H1 (cell line): ENCODE measurements at regions not wholly inside any gene's neighbourhood (a gene's known extent, or its start where the extent isn't known, plus 50 kb on each side); places are given as distances from the start of the nearest gene placed in this dataset.

Experiments
- CTCF ChIA-PET: fragments of 300-600 bp; sonication (Branson Sonifier 250); formaldehyde crosslinking; loops from one replicate; lab custom pipeline; 2021; ENCODE audit not compliant: partially characterized antibody; lab: Charles Lee
- POLR2A ChIA-PET: fragments of 300-600 bp; sonication (Branson Sonifier 250); formaldehyde crosslinking; loops from one replicate; lab custom pipeline; 2021; ENCODE audit warnings: inconsistent platforms; ENCODE audit not compliant: partially characterized antibody; lab: Charles Lee
- DNase-seq, 2 experiments: peaks; one replicate each; pipeline versions ENCODE4 v3.0.0 to v3.0.0-alpha.2; 2010 to 2022; ENCODE audit warnings: low spot score in 2 of 2, low read depth in 1 of 2, mixed read lengths in 1 of 2
- FAIRE-seq: peaks from 2 replicates; lab custom pipeline; 2011; peaks lifted over from hg19 to GRCh38; lab: Jason Lieb, UNC
- H2AFZ ChIP-seq: 2 replicates; pipeline ENCODE4 v1.8.1; 2012; ENCODE audit warnings: low read length, inconsistent platforms
- H2AK5ac ChIP-seq: 2 replicates; pipeline ENCODE4 v1.6.1; 2013; ENCODE audit warnings: low read depth, low read length
- H2BK120ac ChIP-seq: replicated peaks from 2 replicates; pipeline ENCODE3; 2013; ENCODE audit warnings: low read depth, low read length, inconsistent platforms
- H2BK12ac ChIP-seq: 2 replicates; pipeline ENCODE4 v1.6.1; 2013; ENCODE audit warnings: low read depth, low read length
- H2BK15ac ChIP-seq: 2 replicates; pipeline ENCODE4 v1.6.1; 2013; ENCODE audit warnings: low read length
- H2BK20ac ChIP-seq: 2 replicates; pipeline ENCODE4 v1.6.1; 2013; ENCODE audit warnings: low read length
- H2BK5ac ChIP-seq: 2 replicates; pipeline ENCODE4 v1.6.1; 2013; ENCODE audit warnings: low read depth, low read length
- H3K14ac ChIP-seq: 2 replicates; pipeline ENCODE4 v1.6.1; 2013; ENCODE audit warnings: inconsistent platforms; ENCODE audit not compliant: insufficient read length
- H3K18ac ChIP-seq: 2 replicates; pipeline ENCODE4 v1.6.1; 2013; ENCODE audit warnings: low read length; ENCODE audit errors: extremely low read depth
- H3K23ac ChIP-seq: 2 replicates; pipeline ENCODE4 v1.6.1; 2013; ENCODE audit warnings: inconsistent platforms; ENCODE audit not compliant: insufficient read length
- H3K23me2 ChIP-seq: 2 replicates; pipeline ENCODE4 v1.6.1; 2013; ENCODE audit warnings: low read depth, low read length
- H3K27ac ChIP-seq: 2 replicates; pipeline ENCODE4 v1.6.1; 2011; ENCODE audit warnings: low read depth, low read length, inconsistent platforms
- H3K27me3 ChIP-seq, 4 experiments: replicated peaks in 1 of 4; 1 replicate in 1 of 4; 2 replicates in 3 of 4; pipeline versions ENCODE4 v1.6.1 to v1.8.1; 2011 to 2013; ENCODE audit warnings: low read length in 3 of 4, mild to moderate bottlenecking in 3 of 4, inconsistent platforms in 2 of 4, mixed read lengths in 2 of 4, moderate library complexity in 1 of 4; ENCODE audit not compliant: control insufficient read depth in 3 of 4, insufficient read depth in 3 of 4; ENCODE audit errors: extremely low read depth in 1 of 4
- H3K36me3 ChIP-seq, 4 experiments: 2 replicates each; pipeline versions ENCODE4 v1.6.1 to v1.8.1; 2011 to 2013; ENCODE audit warnings: mild to moderate bottlenecking in 4 of 4, low read length in 3 of 4, moderate library complexity in 2 of 4, control low read depth in 1 of 4, inconsistent platforms in 1 of 4; ENCODE audit not compliant: insufficient read depth in 4 of 4, control insufficient read depth in 2 of 4
- H3K4ac ChIP-seq: replicated peaks from 2 replicates; pipeline ENCODE3; 2013; ENCODE audit warnings: low read length, low read depth, mixed read lengths, inconsistent platforms; ENCODE audit not compliant: insufficient read length
- H3K4me1 ChIP-seq, 4 experiments: replicated peaks in 1 of 4; 1 replicate in 1 of 4; 2 replicates in 3 of 4; pipeline versions ENCODE4 v1.6.1 to v1.8.1; 2011 to 2013; ENCODE audit warnings: low read length in 3 of 4, inconsistent platforms in 2 of 4, mixed read lengths in 1 of 4; ENCODE audit not compliant: insufficient read depth in 4 of 4, control insufficient read depth in 3 of 4
- H3K4me2 ChIP-seq, 2 experiments: 2 replicates each; pipeline versions ENCODE4 v1.6.1 to v1.8.1; 2011 to 2013; ENCODE audit warnings: low read depth in 2 of 2, low read length in 2 of 2, control low read depth in 1 of 2, inconsistent platforms in 1 of 2, mild to moderate bottlenecking in 1 of 2; ENCODE audit not compliant: insufficient read depth in 1 of 2
- H3K4me3 ChIP-seq, 4 experiments: fragments of 200-600, 300-600 bp in 1 of 4; sonication (generic), shearing (Covaris generic), sonication (Bioruptor Twin) in 1 of 4; 2 replicates each; pipeline versions ENCODE4 v1.5.1 to v1.8.1; 2011 to 2016; ENCODE audit warnings: low read length in 4 of 4, low read depth in 3 of 4, control low read depth in 2 of 4, inconsistent platforms in 2 of 4, mild to moderate bottlenecking in 2 of 4, mixed read lengths in 1 of 4, moderate library complexity in 1 of 4; ENCODE audit not compliant: insufficient read depth in 2 of 4; ENCODE audit errors: extremely low read depth in 1 of 4
- H3K56ac ChIP-seq: replicated peaks from 2 replicates; pipeline ENCODE3; 2013; ENCODE audit warnings: low read depth, mild to moderate bottlenecking, mixed read lengths, low read length, inconsistent platforms; ENCODE audit not compliant: insufficient read length
- H3K79me1 ChIP-seq: 2 replicates; pipeline ENCODE4 v1.6.1; 2013; ENCODE audit warnings: low read depth, low read length, control low read depth
- H3K79me2 ChIP-seq, 2 experiments: 2 replicates each; pipeline versions ENCODE4 v1.6.1 to v1.8.1; 2012 to 2013; ENCODE audit warnings: low read length in 2 of 2, mild to moderate bottlenecking in 2 of 2, inconsistent platforms in 1 of 2; ENCODE audit not compliant: insufficient read depth in 2 of 2, control insufficient read depth in 1 of 2
- H3K9ac ChIP-seq, 4 experiments: replicated peaks in 1 of 4; 1 replicate in 1 of 4; 2 replicates in 3 of 4; pipeline versions ENCODE4 v1.6.1 to v1.8.1; 2011 to 2013; ENCODE audit warnings: low read depth in 3 of 4, low read length in 3 of 4, control low read depth in 2 of 4, mild to moderate bottlenecking in 2 of 4, moderate library complexity in 2 of 4, inconsistent platforms in 1 of 4; ENCODE audit errors: extremely low read depth in 1 of 4
- H3K9me3 ChIP-seq, 2 experiments: 2 replicates each; pipeline versions ENCODE4 v1.6.1 to v1.8.1; 2012 to 2013; ENCODE audit warnings: mild to moderate bottlenecking in 2 of 2, moderate library complexity in 2 of 2, control low read depth in 1 of 2, inconsistent platforms in 1 of 2, low read depth in 1 of 2, low read length in 1 of 2, mixed read lengths in 1 of 2; ENCODE audit not compliant: insufficient read depth in 2 of 2
- H4K20me1 ChIP-seq, 2 experiments: replicated peaks in 1 of 2; 2 replicates each; pipeline versions ENCODE3 to v1.8.1; 2011 to 2013; ENCODE audit warnings: inconsistent platforms in 2 of 2, low read length in 2 of 2, mild to moderate bottlenecking in 1 of 2; ENCODE audit not compliant: insufficient read depth in 2 of 2, control insufficient read depth in 1 of 2
- H4K5ac ChIP-seq: 2 replicates; pipeline ENCODE4 v1.6.1; 2013; ENCODE audit warnings: low read length, low read depth, mixed read lengths, inconsistent platforms; ENCODE audit not compliant: insufficient read length
- H4K8ac ChIP-seq: 2 replicates; pipeline ENCODE4 v1.8.0; 2013; ENCODE audit warnings: mild to moderate bottlenecking, moderate library complexity, low read length, inconsistent platforms; ENCODE audit not compliant: insufficient read depth; ENCODE audit errors: extremely low read depth
- H4K91ac ChIP-seq: replicated peaks from 2 replicates; pipeline ENCODE3; 2013; ENCODE audit warnings: low read length, mixed read lengths, inconsistent platforms; ENCODE audit not compliant: insufficient read length
- ASH2L ChIP-seq: fragments of 200-600, 300-600 bp; sonication (generic); IDR thresholded peaks from one replicate; pipeline ENCODE4 v1.7.1; 2017; ENCODE audit warnings: low read length
- CTBP2 ChIP-seq: IDR thresholded peaks from 2 replicates; pipeline ENCODE4 v1.7.0; 2011; ENCODE audit warnings: borderline replicate concordance, mild to moderate bottlenecking, moderate library complexity, mixed read lengths, low read length; ENCODE audit not compliant: insufficient read depth, insufficient read length
- E2F6 ChIP-seq: IDR thresholded peaks from 2 replicates; pipeline ENCODE4 v1.6.1; 2012; ENCODE audit warnings: inconsistent platforms
- GABPA ChIP-seq: IDR thresholded peaks from 2 replicates; pipeline ENCODE4 v1.6.1; 2011; ENCODE audit warnings: mild to moderate bottlenecking, low read length, moderate library complexity, borderline replicate concordance; ENCODE audit not compliant: insufficient read depth
- POLR2AphosphoS5 ChIP-seq: IDR thresholded peaks from 2 replicates; pipeline ENCODE4 v1.6.1; 2011; ENCODE audit warnings: low read depth, low read length
- RFX5 ChIP-seq: IDR thresholded peaks from 2 replicates; pipeline ENCODE4 v1.6.1; 2011; ENCODE audit warnings: low read depth, low read length, improper control_type of control experiment, borderline replicate concordance
- SP1 ChIP-seq: IDR thresholded peaks from 2 replicates; pipeline ENCODE4 v1.6.1; 2011; ENCODE audit warnings: low read depth, low read length
- SP4 ChIP-seq: IDR thresholded peaks from 2 replicates; pipeline ENCODE4 v1.6.1; 2012; ENCODE audit warnings: low read length, inconsistent platforms
- WGBS, 2 experiments: shearing (Covaris generic) in 1 of 2; methylation state at CpG; one replicate each; pipeline versions ENCODE4 v1.1.6 to v1.1.7; 2013 to 2015; ENCODE audit warnings: low lambda C conversion rate in 2 of 2, mixed read lengths in 2 of 2, inconsistent platforms in 1 of 2, low coverage in 1 of 2, missing lambda C conversion rate in 1 of 2; ENCODE audit not compliant: insufficient replicate concordance in 2 of 2, insufficient coverage in 1 of 2, insufficient read length in 1 of 2; ENCODE audit errors: extremely low coverage in 1 of 2, missing lambda C conversion rate in 1 of 2; 5-methylcytosine and 5-hydroxymethylcytosine counted together
- TF ChIP-seq, protein P1 (sequence below): IDR thresholded peaks from 2 replicates; pipeline ENCODE4 v1.6.1; 2011; ENCODE audit warnings: low read depth, mild to moderate bottlenecking, low read length; ENCODE audit not compliant: insufficient read depth

- Histone ChIP-seq H2BK5ac (no peak overlapping the region; the same call in 1 of the 2 replicates), H3K9ac (no peak overlapping the region), H3K27ac (no peak overlapping the region), H2BK12ac (no peak overlapping the region), H4K8ac (no peak overlapping the region), H3K79me1 (no peaks in the 10 kb centered on the region), H2AFZ (no peak overlapping the region), H3K23ac (no peak overlapping the region), H3K14ac (no peak overlapping the region), H2BK20ac (no peak overlapping the region), H3K4me1 (no peaks in the 10 kb centered on the region), H2AK5ac (no peak overlapping the region), H3K23me2 (peaks cover 11% of the 10 kb centered on the region; the same call in 1 of the 2 replicates), H3K18ac (no peak overlapping the region; the same call in 1 of the 2 replicates), H4K5ac (no peak overlapping the region), H3K79me2 (no peaks in the 10 kb centered on the region), H3K4me2 (no peak overlapping the region), H3K9me3 (no peaks in the 10 kb centered on the region), H2BK15ac (0 out of 2 replicates have a peak overlapping the region, but pooled peaks have one; percentile 61), H3K56ac (no peak overlapping the region), H4K20me1 (peaks cover 0 to 7% of the 10 kb centered on the region in 2 experiments), H3K27me3 (no peaks in the 10 kb centered on the region), H3K4ac (no peak overlapping the region), H4K91ac (peak overlapping the region; percentile 81), H3K36me3 (no peaks in the 10 kb centered on the region), H2BK120ac (no peak overlapping the region), H3K4me3 (no peak overlapping the region)
- no peak for FAIRE-seq
- ChIA-PET POLR2A (no interaction called here), CTCF (interaction anchor here (1.1 to 1.8 kb wide), 2 partner anchors 13 to 50 kb away, joined by 5 to 7 read pairs; no protein-coding TSS in a partner anchor)
- no peak for DNase-seq
- TF ChIP-seq GABPA (no peak), E2F6 (no peak), CTBP2 (no peak), SP4 (no peak), SP1 (no peak), POLR2AphosphoS5 (no peak), ASH2L (no peak), RFX5 (no peak)
- TF ChIP-seq, protein P1, sequence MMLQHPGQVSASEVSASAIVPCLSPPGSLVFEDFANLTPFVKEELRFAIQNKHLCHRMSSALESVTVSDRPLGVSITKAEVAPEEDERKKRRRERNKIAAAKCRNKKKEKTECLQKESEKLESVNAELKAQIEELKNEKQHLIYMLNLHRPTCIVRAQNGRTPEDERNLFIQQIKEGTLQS, result no peak
- 70% methylated on average over 7 of the region's 7 CpGs; no CpG with 5 or more reads in 1 of the 2 experiments for WGBS, 2 experiments
Measured at GRCh38 chr4:1499465-1499864, 93.2 kb upstream of the NKX1-1 start.
